ENCODE measurements at regions not wholly inside any gene's neighbourhood (a gene's known extent, or its start where the extent isn't known, plus 50 kb on each side); places are given as distances from the start of the nearest gene placed in this dataset.

- Mint-ChIP-seq H3K4me3 (no peak overlapping the region), H3K27ac (no peak overlapping the region), H3K27me3 (peaks cover 0 to 21% (median 13%) of the 10 kb centered on the region in 3 donors), H3K9me3 (no peaks in the 10 kb centered on the region), H3K4me1 (no peaks in the 10 kb centered on the region), H3K36me3 (no peaks in the 10 kb centered on the region)
- no peak for DNase-seq
- ATAC-seq (ENCODE audit: low read depth in 2 of 2), result no peak
Measured at GRCh38 chr10:123514996-123515395, 151.2 kb upstream of the GPR26 start.

- Mint-ChIP-seq H3K36me3 (no peaks in the 10 kb centered on the region), H3K27ac (no peak overlapping the region), H3K9me3 (no peaks in the 10 kb centered on the region), H3K27me3 (peaks cover 0 to 21% (median 13%) of the 10 kb centered on the region in 3 donors), H3K4me3 (no peak overlapping the region), H3K4me1 (no peaks in the 10 kb centered on the region)
- DNase-seq (no peak), ATAC-seq (ENCODE audit: low read depth in 2 of 2) (no peak)
Measured at GRCh38 chr10:123515661-123516060, 150.5 kb upstream of the GPR26 start.

GRCh38 chr10:123516291-123516690, 149.9 kb upstream of the GPR26 start:
- H3K9me3 Mint-ChIP-seq, result no peaks in the 10 kb centered on the region
- DNase-seq, result no peak
- H3K27me3 Mint-ChIP-seq, result peaks cover 0 to 21% (median 13%) of the 10 kb centered on the region in 3 donors
- H3K4me1 Mint-ChIP-seq, result no peaks in the 10 kb centered on the region
- no peaks in the 10 kb centered on the region for H3K36me3 Mint-ChIP-seq
- ATAC-seq (ENCODE audit: low read depth in 2 of 2), result no peak
- no peak overlapping the region for H3K4me3 Mint-ChIP-seq
- H3K27ac Mint-ChIP-seq, result no peak overlapping the region

- H3K36me3 Mint-ChIP-seq, result no peaks in the 10 kb centered on the region
- ATAC-seq (ENCODE audit: low read depth in 2 of 2) (no peak), DNase-seq (no peak)
- H3K27me3 Mint-ChIP-seq, result peaks cover 0 to 21% (median 13%) of the 10 kb centered on the region in 3 donors
- H3K27ac Mint-ChIP-seq, result no peak overlapping the region
- no peak overlapping the region for H3K4me3 Mint-ChIP-seq
- peaks cover 0 to 2% (median 0%) of the 10 kb centered on the region in 7 donors for H3K9me3 Mint-ChIP-seq
- H3K4me1 Mint-ChIP-seq, result no peaks in the 10 kb centered on the region
Measured at GRCh38 chr10:123517426-123517825, 148.7 kb upstream of the GPR26 start.

- peaks cover 0 to 21% (median 13%) of the 10 kb centered on the region in 3 donors for H3K27me3 Mint-ChIP-seq
- peaks cover 0 to 4% (median 3%) of the 10 kb centered on the region in 3 donors for H3K4me1 Mint-ChIP-seq
- ATAC-seq (ENCODE audit: low read depth in 2 of 2), result no peak
- H3K36me3 Mint-ChIP-seq, result no peaks in the 10 kb centered on the region
- no peak overlapping the region for H3K27ac Mint-ChIP-seq
- H3K9me3 Mint-ChIP-seq, result peaks cover 0 to 2% (median 0%) of the 10 kb centered on the region in 7 donors
- H3K4me3 Mint-ChIP-seq, result no peak overlapping the region
- DNase-seq, result no peak
Measured at GRCh38 chr10:123517901-123518300, 148.3 kb upstream of the GPR26 start.

- Mint-ChIP-seq H3K36me3 (no peaks in the 10 kb centered on the region), H3K27ac (no peak overlapping the region), H3K4me3 (no peak overlapping the region), H3K4me1 (peaks cover 0 to 8% (median 5%) of the 10 kb centered on the region in 3 donors), H3K9me3 (peaks cover 0 to 2% (median 0%) of the 10 kb centered on the region in 7 donors), H3K27me3 (peaks cover 0 to 21% (median 13%) of the 10 kb centered on the region in 3 donors)
- no peak for ATAC-seq (ENCODE audit: low read depth in 2 of 2)
- no peak for DNase-seq
Measured at GRCh38 chr10:123518765-123519164, 147.4 kb upstream of the GPR26 start.

- Mint-ChIP-seq H3K9me3 (peaks cover 0 to 2% (median 0%) of the 10 kb centered on the region in 7 donors), H3K27ac (no peak overlapping the region), H3K36me3 (no peaks in the 10 kb centered on the region)
Measured at GRCh38 chr10:123519861-123520260, 146.3 kb upstream of the GPR26 start.

GRCh38 chr10:123521076-123521475, 145.1 kb upstream of the GPR26 start:
- H3K4me1 Mint-ChIP-seq, result peaks cover 0 to 8% (median 5%) of the 10 kb centered on the region in 3 donors

More at GRCh38 chr10:123519861-123520260, 146.3 kb upstream of the GPR26 start:
- no peak overlapping the region for H3K4me3 Mint-ChIP-seq
- DNase-seq, result no peak
- ATAC-seq (ENCODE audit: low read depth in 2 of 2), result no peak
- peaks cover 0 to 8% (median 5%) of the 10 kb centered on the region in 3 donors for H3K4me1 Mint-ChIP-seq
- H3K27me3 Mint-ChIP-seq, result peaks cover 0 to 21% (median 13%) of the 10 kb centered on the region in 3 donors

GRCh38 chr10:123521556-123521955, 144.6 kb upstream of the GPR26 start:
- Mint-ChIP-seq H3K36me3 (no peaks in the 10 kb centered on the region), H3K4me3 (no peak overlapping the region), H3K27ac (no peak overlapping the region), H3K27me3 (peaks cover 0 to 9% (median 7%) of the 10 kb centered on the region in 3 donors), H3K9me3 (peaks cover 0 to 2% (median 0%) of the 10 kb centered on the region in 7 donors), H3K4me1 (peaks cover 0 to 8% (median 5%) of the 10 kb centered on the region in 3 donors)
- no peak for ATAC-seq (ENCODE audit: low read depth in 2 of 2)
- no peak for DNase-seq

More at GRCh38 chr10:123521076-123521475, 145.1 kb upstream of the GPR26 start:
- peak overlapping the region in 1 of 6 donors; percentile 9 for H3K27ac Mint-ChIP-seq
- peaks cover 0 to 2% (median 0%) of the 10 kb centered on the region in 7 donors for H3K9me3 Mint-ChIP-seq
- peaks cover 0 to 11% (median 7%) of the 10 kb centered on the region in 3 donors for H3K27me3 Mint-ChIP-seq
- H3K4me3 Mint-ChIP-seq, result no peak overlapping the region
- ATAC-seq (ENCODE audit: low read depth in 2 of 2) (no peak), DNase-seq (no peak)
- no peaks in the 10 kb centered on the region for H3K36me3 Mint-ChIP-seq

- Mint-ChIP-seq H3K36me3 (no peaks in the 10 kb centered on the region), H3K4me3 (peak overlapping the region in 1 of 8 donors; percentile 60), H3K4me1 (peaks cover 6 to 12% (median 11%) of the 10 kb centered on the region in 3 donors), H3K27ac (peak overlapping the region in 1 of 6 donors; percentile 65), H3K27me3 (peaks cover 0 to 4% (median 4%) of the 10 kb centered on the region in 3 donors), H3K9me3 (peaks cover 0 to 2% (median 0%) of the 10 kb centered on the region in 7 donors)
- no peak for ATAC-seq (ENCODE audit: low read depth in 2 of 2)
- no peak for DNase-seq
Measured at GRCh38 chr10:123522702-123523312, 143.3 kb upstream of the GPR26 start.

GRCh38 chr10:123523833-123524232, 142.3 kb upstream of the GPR26 start:
- Mint-ChIP-seq H3K4me3 (no peak overlapping the region), H3K9me3 (peaks cover 0 to 2% (median 0%) of the 10 kb centered on the region in 7 donors), H3K4me1 (peaks cover 6 to 12% (median 11%) of the 10 kb centered on the region in 3 donors), H3K36me3 (no peaks in the 10 kb centered on the region), H3K27ac (no peak overlapping the region), H3K27me3 (no peaks in the 10 kb centered on the region)
- ATAC-seq (ENCODE audit: low read depth in 2 of 2) (no peak), DNase-seq (no peak)

- no peak overlapping the region for H3K27ac Mint-ChIP-seq
- no peaks in the 10 kb centered on the region for H3K36me3 Mint-ChIP-seq
- ATAC-seq (ENCODE audit: low read depth in 2 of 2), result no peak
- H3K4me3 Mint-ChIP-seq, result no peak overlapping the region
- H3K27me3 Mint-ChIP-seq, result no peaks in the 10 kb centered on the region
- DNase-seq, result no peak
- peaks cover 6 to 12% (median 11%) of the 10 kb centered on the region in 3 donors for H3K4me1 Mint-ChIP-seq
- peaks cover 0 to 2% (median 0%) of the 10 kb centered on the region in 7 donors for H3K9me3 Mint-ChIP-seq
Measured at GRCh38 chr10:123526356-123527064, 139.6 kb upstream of the GPR26 start.

- Mint-ChIP-seq H3K4me3 (no peak overlapping the region), H3K36me3 (peaks cover 0 to under 1% of the 10 kb centered on the region in 2 donors), H3K4me1 (peaks cover 6 to 12% (median 11%) of the 10 kb centered on the region in 3 donors), H3K9me3 (peaks cover 0 to 5% (median 3%) of the 10 kb centered on the region in 7 donors), H3K27me3 (no peaks in the 10 kb centered on the region), H3K27ac (peak overlapping the region in 2 of 6 donors; percentile 52 to 87)
- ATAC-seq (ENCODE audit: low read depth in 2 of 2) (no peak), DNase-seq (no peak)
Measured at GRCh38 chr10:123527151-123527550, 139.0 kb upstream of the GPR26 start.
